Astrocyte (in vitro differentiated cells and primary cell): ENCODE measurements at regions not wholly inside any gene's neighbourhood (a gene's known extent, or its start where the extent isn't known, plus 50 kb on each side); places are given as distances from the start of the nearest gene placed in this dataset.

ENCODE experiments used
- CTCF ChIP-seq: IDR thresholded peaks from 2 replicates; pipeline ENCODE4 v1.5.1; 2011; ENCODE audit warnings: low read depth, mild to moderate bottlenecking, inconsistent platforms, low read length, moderate library complexity; ENCODE audit not compliant: insufficient read depth
- EZH2 ChIP-seq: IDR thresholded peaks from 2 replicates; pipeline ENCODE4 v1.6.1; 2012; ENCODE audit warnings: mild to moderate bottlenecking, low read length, inconsistent platforms; ENCODE audit not compliant: insufficient read depth

GRCh38 chr11:81705283-81705682 is 1028.4 kb downstream of the FAM181B start:
- TF ChIP-seq CTCF (no peak), EZH2 (no peak)
